GM21526 (cell line): ENCODE measurements at regions not wholly inside any gene's neighbourhood (a gene's known extent, or its start where the extent isn't known, plus 50 kb on each side); places are given as distances from the start of the nearest gene placed in this dataset.
"Not testable (repeated sequence)": the region's sequence is repeated elsewhere in the genome, so short reads cannot be mapped to it uniquely, and the experiment has no call there.

Experiments used
- ATAC-seq: cut with Tn5 transposase; IDR thresholded peaks from one replicate; pipeline ENCODE4 v1.9.1; 2021; ENCODE audit warnings: moderate library complexity; ENCODE audit not compliant: unreplicated experiment, low FRiP score

DNA sequence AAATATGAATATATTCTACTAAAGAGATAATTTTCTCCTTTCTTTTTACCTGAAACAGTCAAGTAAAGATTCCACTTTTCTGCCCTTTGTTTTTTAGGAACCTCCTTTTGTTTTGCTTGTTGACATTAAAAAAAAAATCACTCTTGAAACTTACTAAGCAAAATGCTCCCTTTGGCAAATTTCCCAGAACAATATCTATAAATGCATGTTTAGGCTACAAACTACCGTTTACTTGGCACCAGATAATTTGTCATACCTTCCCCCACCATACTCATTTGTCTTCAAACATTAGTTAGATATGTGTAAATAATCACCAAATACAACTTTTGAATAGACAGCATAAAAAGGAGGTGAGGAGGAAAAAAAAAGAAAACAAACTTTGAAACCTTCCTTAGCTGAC lies 604.7 kb downstream of the RFPL4B start:
- ATAC-seq = no peak

GRCh38 chr6:112955743-112956142 lies 608.6 kb downstream of the RFPL4B start:
- not testable (repeated sequence) for ATAC-seq

DNA sequence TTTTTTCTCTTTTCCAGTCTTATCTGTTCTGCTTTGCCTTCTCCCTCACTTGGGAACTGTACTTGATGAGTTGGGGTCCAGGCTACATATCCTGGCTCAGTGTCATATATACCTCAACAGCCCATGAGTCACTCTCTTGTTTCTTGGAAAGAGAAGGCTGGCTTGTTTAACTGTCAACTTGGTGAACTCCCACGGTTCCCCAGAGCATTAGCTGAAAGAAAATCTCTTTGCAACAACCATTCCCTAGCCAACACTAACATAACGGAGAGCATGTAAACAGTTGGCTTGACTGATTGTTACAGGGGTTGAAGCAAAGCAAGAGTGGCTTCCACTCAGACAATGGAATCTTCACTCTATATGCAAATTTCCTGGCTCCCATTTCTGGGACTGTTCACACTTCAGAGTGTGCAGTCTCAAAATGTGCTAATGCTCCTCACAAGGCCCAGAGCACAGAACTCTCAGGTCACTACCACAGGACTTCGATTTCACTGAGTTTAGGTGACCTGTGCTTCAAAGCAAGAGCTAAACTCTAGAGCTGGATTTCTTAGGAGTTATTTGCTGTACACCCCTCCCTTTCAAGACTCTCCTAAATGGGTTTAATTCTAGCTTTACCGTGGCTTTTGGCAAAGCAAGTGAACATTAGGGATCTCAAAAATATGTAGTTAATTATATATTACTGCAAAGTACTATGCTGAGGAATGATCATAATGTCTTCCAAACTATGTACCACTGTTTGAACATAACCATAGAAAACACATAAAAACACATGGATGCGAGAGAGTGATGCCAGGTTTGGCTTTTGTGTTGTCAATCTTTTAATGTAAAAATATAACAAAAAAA lies 609.8 kb downstream of the RFPL4B start:
- ATAC-seq = no peak

GRCh38 chr6:112957536-112957916 lies 610.4 kb downstream of the RFPL4B start:
- ATAC-seq = no peak

- ATAC-seq = not testable (repeated sequence)
These were observed 613.0 kb downstream of the RFPL4B start for GRCh38 chr6:112960130-112960529.

GRCh38 chr6:112967974-112968373 lies 620.8 kb downstream of the RFPL4B start:
- no peak for ATAC-seq

DNA sequence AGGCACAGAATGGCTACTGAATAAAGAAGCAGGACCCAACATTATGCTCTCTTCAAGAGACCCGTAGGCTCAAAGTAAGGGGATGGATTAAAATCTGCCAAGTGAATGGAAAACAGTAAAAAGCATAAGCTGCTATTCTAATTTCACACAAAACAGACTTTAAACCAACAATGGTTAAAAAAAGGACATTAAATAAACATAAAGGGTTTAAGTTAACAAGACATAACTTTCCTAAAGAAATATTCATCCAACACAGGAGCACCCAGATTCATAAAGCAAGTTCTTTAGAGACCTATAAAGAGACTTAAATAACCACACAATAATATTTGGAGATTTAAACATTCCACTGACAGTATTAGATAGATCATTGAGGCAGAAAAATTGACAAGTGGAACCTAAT lies 624.5 kb downstream of the RFPL4B start:
- ATAC-seq = no peak

GRCh38 chr6:112974931-112975330 lies 627.8 kb downstream of the RFPL4B start:
- ATAC-seq = not testable (repeated sequence)

- ATAC-seq = not testable (repeated sequence)
These were observed 629.4 kb downstream of the RFPL4B start for GRCh38 chr6:112976579-112976978.

- ATAC-seq = no peak
These were observed 632.7 kb downstream of the RFPL4B start for GRCh38 chr6:112979830-112980229.

DNA sequence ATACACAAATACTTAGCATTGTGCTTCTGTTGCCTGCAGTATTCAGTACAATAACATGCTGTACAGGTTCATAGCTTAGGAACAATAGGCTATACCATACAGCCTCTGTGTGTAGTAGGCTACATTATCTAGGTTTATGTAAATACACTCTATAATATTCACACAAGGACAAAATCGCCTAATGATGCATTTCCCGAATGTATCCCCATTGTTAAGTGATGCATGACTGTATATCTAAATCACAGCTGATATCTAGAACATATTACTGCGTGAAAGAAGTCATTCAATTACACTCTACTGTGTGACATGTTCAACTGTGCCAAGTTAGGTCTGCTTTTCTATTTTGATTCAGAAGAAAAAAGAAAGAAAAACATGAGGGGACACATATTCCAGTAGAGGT lies 633.5 kb downstream of the RFPL4B start:
- no peak for ATAC-seq

DNA sequence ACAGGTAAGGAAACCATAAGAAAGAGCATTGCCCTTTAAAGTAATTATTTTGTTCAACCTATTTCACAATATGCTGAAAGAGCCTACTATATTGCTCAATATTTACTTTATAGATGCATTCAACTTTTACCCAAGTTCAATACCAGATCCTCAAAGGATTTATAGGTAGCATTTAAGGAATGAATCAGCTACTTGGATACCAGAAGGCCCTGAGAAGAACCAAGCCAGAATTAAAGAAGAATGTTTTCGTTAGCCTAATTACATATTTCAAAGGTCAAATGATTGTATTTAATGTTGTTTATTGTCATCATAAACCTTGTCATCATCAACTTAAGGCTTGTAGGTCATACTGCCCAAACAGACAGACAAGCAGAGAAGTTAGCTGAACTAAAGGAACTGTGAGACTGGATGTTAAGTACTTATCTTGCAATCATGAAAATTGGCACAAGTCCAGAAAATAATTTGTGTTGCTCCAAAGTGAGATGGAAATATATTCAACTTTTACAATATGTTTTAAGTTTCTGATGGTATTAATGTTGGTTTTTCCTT lies 636.7 kb downstream of the RFPL4B start:
- ATAC-seq = no peak

GRCh38 chr6:112984899-112985298 lies 637.8 kb downstream of the RFPL4B start:
- ATAC-seq = no peak

- no peak for ATAC-seq
These were observed 639.2 kb downstream of the RFPL4B start for GRCh38 chr6:112986321-112986720.

DNA sequence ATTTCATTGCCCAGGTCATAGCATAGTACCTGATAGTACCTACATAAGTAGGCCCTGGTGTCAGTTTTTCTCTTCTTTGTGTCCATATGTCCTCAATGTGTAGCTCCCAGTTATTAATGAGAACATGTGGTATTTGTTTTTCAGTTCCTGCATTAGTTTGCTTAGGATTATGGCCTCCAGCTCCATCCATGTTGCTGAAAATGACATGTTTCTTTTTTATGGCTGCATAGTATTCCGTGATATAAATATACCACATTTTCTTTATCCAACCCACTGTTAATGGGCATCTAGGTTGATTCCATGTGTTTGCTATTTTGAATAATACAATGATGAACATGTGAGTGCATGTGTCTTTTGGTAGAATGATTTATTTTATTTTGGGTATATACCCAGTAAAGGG lies 641.6 kb downstream of the RFPL4B start:
- no peak for ATAC-seq

GRCh38 chr6:112990971-112991370 lies 643.8 kb downstream of the RFPL4B start:
- no peak for ATAC-seq

- no peak for ATAC-seq
These were observed 644.8 kb downstream of the RFPL4B start for GRCh38 chr6:112991912-112992311.

DNA sequence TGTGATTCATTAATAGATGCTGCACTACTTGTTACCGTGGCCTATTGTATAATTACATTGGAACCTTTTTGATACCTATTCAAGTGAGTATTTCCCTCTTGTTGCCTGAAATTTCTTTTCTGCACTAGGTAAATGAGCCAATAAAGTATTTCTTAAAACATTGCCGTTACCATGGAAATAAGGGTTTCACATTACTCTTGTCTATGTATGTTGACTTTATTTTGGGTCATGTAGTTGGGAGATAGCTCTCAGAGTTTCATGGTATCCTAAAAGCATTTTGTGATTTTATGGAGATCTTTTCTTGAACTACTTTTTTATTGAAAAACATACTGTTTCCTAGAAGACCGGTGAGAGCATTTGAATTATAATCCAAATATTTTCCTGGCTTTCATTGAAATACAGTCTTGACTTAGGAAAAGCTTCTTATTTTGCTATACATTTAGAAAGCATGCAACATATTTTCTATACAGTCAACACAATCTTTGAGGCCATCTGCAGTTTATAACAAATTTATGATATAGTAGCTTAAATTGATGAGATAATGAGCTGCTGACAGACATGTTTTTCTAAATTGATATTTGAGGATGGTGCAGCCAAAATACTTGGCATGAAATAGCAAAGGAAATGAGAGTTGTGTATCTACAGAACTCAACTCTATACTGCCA lies 650.4 kb downstream of the RFPL4B start:
- ATAC-seq = no peak

DNA sequence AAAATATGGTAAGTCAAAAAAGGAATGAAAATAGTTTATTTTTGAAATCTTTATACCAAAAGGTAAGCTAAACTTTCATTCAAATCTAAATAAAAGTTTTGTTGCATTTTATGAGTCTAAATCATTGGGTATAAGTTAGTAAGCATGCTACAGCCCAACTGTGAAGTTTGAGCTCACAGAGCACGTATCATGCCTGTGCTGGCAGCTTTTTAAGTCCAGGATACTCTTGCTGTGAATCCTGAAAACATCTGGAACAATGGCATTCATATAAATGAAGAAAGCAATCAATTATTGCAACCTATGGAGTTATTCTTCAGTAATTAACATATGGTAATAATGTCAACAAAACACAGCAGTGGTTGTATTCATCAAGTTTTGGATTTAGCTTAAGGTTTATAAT lies 656.9 kb downstream of the RFPL4B start:
- no peak for ATAC-seq

DNA sequence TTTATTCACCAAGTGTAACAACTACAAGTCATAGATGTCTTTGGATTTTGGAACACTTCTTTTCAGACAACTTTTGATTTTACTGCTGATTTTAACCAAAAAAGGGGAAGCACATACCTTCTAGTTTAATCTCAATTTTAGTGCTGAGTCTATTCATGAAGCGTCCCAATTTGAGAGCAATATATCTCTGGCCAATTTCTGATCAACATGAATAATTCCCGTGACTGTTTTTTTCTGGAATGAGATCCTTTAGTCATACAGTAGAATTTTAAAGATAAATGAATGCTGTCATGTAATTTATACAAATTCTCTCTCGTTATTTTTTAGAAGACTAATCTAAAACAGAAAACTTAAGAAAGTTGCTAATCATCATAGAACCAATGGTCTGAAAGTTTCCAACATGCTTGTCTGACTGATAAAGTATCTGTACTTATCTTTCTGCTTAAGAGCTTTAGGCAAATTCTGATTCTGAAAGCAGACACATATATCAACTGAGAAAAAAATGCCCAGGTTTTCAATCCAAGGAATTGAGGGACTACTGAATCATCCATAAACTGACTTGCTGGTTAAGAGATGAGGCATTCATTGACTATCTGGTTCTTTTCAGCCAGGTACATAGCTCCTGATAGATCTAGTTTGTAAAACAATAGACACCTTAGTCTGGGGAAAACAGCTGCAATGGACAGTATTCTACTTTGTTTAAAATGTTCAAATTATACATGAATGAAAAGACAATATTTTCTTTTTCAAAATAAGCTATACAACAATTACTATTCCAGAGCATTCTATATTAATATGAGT lies 657.5 kb downstream of the RFPL4B start:
- ATAC-seq = no peak

DNA sequence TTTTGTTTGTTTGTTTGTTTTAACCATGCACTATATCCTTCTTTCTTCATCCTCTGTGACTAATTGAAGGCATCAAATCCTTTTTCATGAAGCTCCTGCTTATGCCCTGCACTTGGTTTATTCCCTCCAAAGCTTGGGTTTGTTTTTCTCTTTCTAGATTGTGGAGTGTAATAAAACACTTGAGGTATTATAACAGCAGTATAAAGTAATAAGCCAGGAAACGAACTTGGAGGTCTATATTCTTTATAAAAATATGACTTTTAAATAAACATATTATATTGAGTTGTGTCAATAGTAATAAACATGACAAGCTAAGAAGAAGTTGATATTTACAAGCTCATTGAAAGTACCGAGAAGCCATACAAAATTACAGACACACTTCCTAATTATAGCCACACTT lies 659.4 kb downstream of the RFPL4B start:
- ATAC-seq = no peak
